ENCODE measurements at regions not wholly inside any gene's neighbourhood (a gene's known extent, or its start where the extent isn't known, plus 50 kb on each side); places are given as distances from the start of the nearest gene placed in this dataset.

- Histone ChIP-seq H2AFZ (ENCODE audit: low read length) (no peak overlapping the region), H3K79me2 (ENCODE audit: control insufficient read depth, insufficient read depth, low read length) (no peaks in the 10 kb centered on the region), H4K20me1 (ENCODE audit: control insufficient read depth, extremely low read depth, insufficient read depth, low read length) (no peaks in the 10 kb centered on the region), H3K27me3 (ENCODE audit: control insufficient read depth, insufficient read depth, low read length) (peaks cover 4% of the 10 kb centered on the region), H3K9me3 (ENCODE audit: control insufficient read depth, insufficient read depth, low read depth, low read length) (no peaks in the 10 kb centered on the region), H3K4me2 (ENCODE audit: extremely low read depth, insufficient read depth, low read length) (no peak overlapping the region), H3K27ac (ENCODE audit: insufficient read depth, low read length) (no peak overlapping the region), H3K9ac (ENCODE audit: insufficient read depth, low read length) (no peak overlapping the region), H3K4me1 (ENCODE audit: control insufficient read depth, extremely low read depth, insufficient read depth, low read length) (no peaks in the 10 kb centered on the region), H3K4me3 (replicated peaks in 1 of 4; ENCODE audit: control extremely low read depth in 1 of 4, insufficient read depth in 1 of 4, low read depth in 3 of 4, low read length in 4 of 4) (no peak overlapping the region), H3K36me3 (ENCODE audit: control insufficient read depth, insufficient read depth, low read length) (no peaks in the 10 kb centered on the region)
- DNase-seq (ENCODE audit: low read depth in 2 of 2) = peak in 1 of 2 donors; percentile 62
- no peak for TF ChIP-seq EZH2 (IDR thresholded peaks at IDR 0.05; ENCODE audit: low read length, missing control alignments)
- no peak for TF ChIP-seq CTCF (conservative IDR thresholded peaks at IDR 0.05 in 1 of 2, IDR thresholded peaks at IDR 0.05 in 1 of 2; ENCODE audit: low read depth in 1 of 2, low read length in 2 of 2)
Measured at GRCh38 chr22:44406341-44407170, 91.5 kb downstream of the RTL6 start.

- no peaks in the 10 kb centered on the region for H3K79me2 ChIP-seq (ENCODE audit: control insufficient read depth, insufficient read depth, low read length)
- H3K4me3 ChIP-seq (replicated peaks in 1 of 4; ENCODE audit: control extremely low read depth in 1 of 4, insufficient read depth in 1 of 4, low read depth in 3 of 4, low read length in 4 of 4) = no peak overlapping the region
- H3K27ac ChIP-seq (ENCODE audit: insufficient read depth, low read length) = no peak overlapping the region
- no peaks in the 10 kb centered on the region for H3K9me3 ChIP-seq (ENCODE audit: control insufficient read depth, insufficient read depth, low read depth, low read length)
- H4K20me1 ChIP-seq (ENCODE audit: control insufficient read depth, extremely low read depth, insufficient read depth, low read length) = no peaks in the 10 kb centered on the region
- no peaks in the 10 kb centered on the region for H3K36me3 ChIP-seq (ENCODE audit: control insufficient read depth, insufficient read depth, low read length)
- TF ChIP-seq CTCF (conservative IDR thresholded peaks at IDR 0.05 in 1 of 2, IDR thresholded peaks at IDR 0.05 in 1 of 2; ENCODE audit: low read depth in 1 of 2, low read length in 2 of 2) (no peak), EZH2 (IDR thresholded peaks at IDR 0.05; ENCODE audit: low read length, missing control alignments) (no peak)
- no peak for DNase-seq (ENCODE audit: low read depth in 2 of 2)
- H3K27me3 ChIP-seq (ENCODE audit: control insufficient read depth, insufficient read depth, low read length) = peaks cover 6% of the 10 kb centered on the region
- no peak overlapping the region for H3K9ac ChIP-seq (ENCODE audit: insufficient read depth, low read length)
- no peak overlapping the region for H2AFZ ChIP-seq (ENCODE audit: low read length)
- no peak overlapping the region for H3K4me2 ChIP-seq (ENCODE audit: extremely low read depth, insufficient read depth, low read length)
- no peaks in the 10 kb centered on the region for H3K4me1 ChIP-seq (ENCODE audit: control insufficient read depth, extremely low read depth, insufficient read depth, low read length)
Measured at GRCh38 chr22:44405661-44406060, 92.4 kb downstream of the RTL6 start.

- peaks cover 6% of the 10 kb centered on the region for H3K27me3 ChIP-seq (ENCODE audit: control insufficient read depth, insufficient read depth, low read length)
- H2AFZ ChIP-seq (ENCODE audit: low read length) = no peak overlapping the region
- H3K4me2 ChIP-seq (ENCODE audit: extremely low read depth, insufficient read depth, low read length) = no peak overlapping the region
- DNase-seq (ENCODE audit: low read depth in 2 of 2) = no peak
- no peaks in the 10 kb centered on the region for H3K9me3 ChIP-seq (ENCODE audit: control insufficient read depth, insufficient read depth, low read depth, low read length)
- no peak overlapping the region for H3K9ac ChIP-seq (ENCODE audit: insufficient read depth, low read length)
- H3K79me2 ChIP-seq (ENCODE audit: control insufficient read depth, insufficient read depth, low read length) = no peaks in the 10 kb centered on the region
- H3K36me3 ChIP-seq (ENCODE audit: control insufficient read depth, insufficient read depth, low read length) = no peaks in the 10 kb centered on the region
- no peaks in the 10 kb centered on the region for H3K4me1 ChIP-seq (ENCODE audit: control insufficient read depth, extremely low read depth, insufficient read depth, low read length)
- H3K27ac ChIP-seq (ENCODE audit: insufficient read depth, low read length) = no peak overlapping the region
- TF ChIP-seq EZH2 (IDR thresholded peaks at IDR 0.05; ENCODE audit: low read length, missing control alignments) = no peak
- no peak overlapping the region for H3K4me3 ChIP-seq (replicated peaks in 1 of 4; ENCODE audit: control extremely low read depth in 1 of 4, insufficient read depth in 1 of 4, low read depth in 3 of 4, low read length in 4 of 4)
- H4K20me1 ChIP-seq (ENCODE audit: control insufficient read depth, extremely low read depth, insufficient read depth, low read length) = no peaks in the 10 kb centered on the region
Measured at GRCh38 chr22:44404341-44405020, 91.7 kb upstream of the SHISAL1 start.
